ENCODE measurements at regions not wholly inside any gene's neighbourhood (a gene's known extent, or its start where the extent isn't known, plus 50 kb on each side); places are given as distances from the start of the nearest gene placed in this dataset.

GRCh38 chr11:103546236-103546635, 437.0 kb downstream of the DYNC2H1 start:
- ChIA-PET POLR2A (ENCODE audit: unreplicated experiment) (no interaction called here), CTCF (no interaction called here)
- no peak overlapping the region for H2AFZ ChIP-seq
- H3K36me3 ChIP-seq (ENCODE audit: low read depth), result no peaks in the 10 kb centered on the region
- no peaks in the 10 kb centered on the region for H3F3A ChIP-seq (ENCODE audit: insufficient read depth, low read depth)
- H3K27me3 ChIP-seq (ENCODE audit: insufficient read depth, low read depth), result no peaks in the 10 kb centered on the region
- H4K20me1 ChIP-seq (ENCODE audit: insufficient read depth), result no peaks in the 10 kb centered on the region
- no TSS peak for BruUV-seq (replicated peaks)
- TF ChIP-seq EZH2 (IDR thresholded peaks at IDR 0.05; ENCODE audit: low read depth) (no peak), CTCF (conservative IDR thresholded peaks at IDR 0.05) (no peak)
- no peak overlapping the region for H3K27ac ChIP-seq
- no peaks in the 10 kb centered on the region for H3K9me2 ChIP-seq (ENCODE audit: insufficient read depth)
- intact Hi-C loops (cut with micrococcal nuclease; ENCODE audit: unreplicated experiment), result no loop called here
- DNase-seq, result no peak
- no peak overlapping the region for H3K4me2 ChIP-seq
- no peaks in the 10 kb centered on the region for H3K79me2 ChIP-seq (ENCODE audit: low read depth)
- no peak overlapping the region for H3K4me3 ChIP-seq
- no peaks in the 10 kb centered on the region; the same call in 1 of the 2 replicates for H3K9me3 ChIP-seq (ENCODE audit: insufficient read depth, low read depth)
- H3K4me1 ChIP-seq (replicated peaks; ENCODE audit: insufficient read depth), result no peaks in the 10 kb centered on the region

GRCh38 chr11:103547024-103547423, 437.8 kb downstream of the DYNC2H1 start:
- Histone ChIP-seq H3K36me3 (ENCODE audit: low read depth) (no peaks in the 10 kb centered on the region), H3F3A (ENCODE audit: insufficient read depth, low read depth) (no peaks in the 10 kb centered on the region), H3K4me2 (no peak overlapping the region), H3K9me2 (ENCODE audit: insufficient read depth) (no peaks in the 10 kb centered on the region), H3K9me3 (ENCODE audit: insufficient read depth, low read depth) (no peaks in the 10 kb centered on the region), H3K27me3 (ENCODE audit: insufficient read depth, low read depth) (no peaks in the 10 kb centered on the region), H3K4me1 (replicated peaks; ENCODE audit: insufficient read depth) (no peaks in the 10 kb centered on the region), H3K79me2 (ENCODE audit: low read depth) (no peaks in the 10 kb centered on the region), H4K20me1 (ENCODE audit: insufficient read depth) (no peaks in the 10 kb centered on the region), H3K27ac (no peak overlapping the region), H2AFZ (no peak overlapping the region), H3K4me3 (no peak overlapping the region)
- no peak for TF ChIP-seq EZH2 (IDR thresholded peaks at IDR 0.05; ENCODE audit: low read depth)
- CTCF ChIA-PET, result no interaction called here
- no peak for DNase-seq
- POLR2A ChIA-PET (ENCODE audit: unreplicated experiment), result no interaction called here
- intact Hi-C loops (cut with micrococcal nuclease; ENCODE audit: unreplicated experiment), result no loop called here
- BruUV-seq (replicated peaks), result no TSS peak

- H2AFZ ChIP-seq, result no peak overlapping the region
- intact Hi-C loops (cut with micrococcal nuclease; ENCODE audit: unreplicated experiment), result no loop called here
- H3K79me2 ChIP-seq (ENCODE audit: low read depth), result no peaks in the 10 kb centered on the region
- H3K4me2 ChIP-seq, result no peak overlapping the region
- H3K27me3 ChIP-seq (ENCODE audit: insufficient read depth, low read depth), result no peaks in the 10 kb centered on the region
- CTCF ChIA-PET, result no interaction called here
- H3K36me3 ChIP-seq (ENCODE audit: low read depth), result no peaks in the 10 kb centered on the region
- TF ChIP-seq EZH2 (IDR thresholded peaks at IDR 0.05; ENCODE audit: low read depth) (no peak), CTCF (conservative IDR thresholded peaks at IDR 0.05) (no peak)
- no peak for DNase-seq
- no peak overlapping the region for H3K4me3 ChIP-seq
- no peaks in the 10 kb centered on the region for H3K4me1 ChIP-seq (replicated peaks; ENCODE audit: insufficient read depth)
- no peak overlapping the region for H3K27ac ChIP-seq
- POLR2A ChIA-PET (ENCODE audit: unreplicated experiment), result no interaction called here
- no TSS peak for BruUV-seq (replicated peaks)
- no peaks in the 10 kb centered on the region for H3K9me2 ChIP-seq (ENCODE audit: insufficient read depth)
- H3F3A ChIP-seq (ENCODE audit: insufficient read depth, low read depth), result no peaks in the 10 kb centered on the region
- H4K20me1 ChIP-seq (ENCODE audit: insufficient read depth), result no peaks in the 10 kb centered on the region
- H3K9me3 ChIP-seq (ENCODE audit: insufficient read depth, low read depth), result no peaks in the 10 kb centered on the region
Observed at GRCh38 chr11:103547691-103548090, 438.5 kb downstream of the DYNC2H1 start.

GRCh38 chr11:103548838-103549237, 439.6 kb downstream of the DYNC2H1 start:
- no TSS peak for BruUV-seq (replicated peaks)
- Histone ChIP-seq H3K27me3 (ENCODE audit: insufficient read depth, low read depth) (no peaks in the 10 kb centered on the region), H3K9me2 (ENCODE audit: insufficient read depth) (no peaks in the 10 kb centered on the region), H3K27ac (no peak overlapping the region), H3K9me3 (ENCODE audit: insufficient read depth, low read depth) (no peaks in the 10 kb centered on the region), H3K79me2 (ENCODE audit: low read depth) (no peaks in the 10 kb centered on the region), H2AFZ (no peak overlapping the region; the same call in 1 of the 2 replicates), H3K4me1 (replicated peaks; ENCODE audit: insufficient read depth) (no peaks in the 10 kb centered on the region), H3K4me2 (no peak overlapping the region), H4K20me1 (ENCODE audit: insufficient read depth) (no peaks in the 10 kb centered on the region), H3K36me3 (ENCODE audit: low read depth) (no peaks in the 10 kb centered on the region), H3F3A (ENCODE audit: insufficient read depth, low read depth) (no peaks in the 10 kb centered on the region), H3K4me3 (no peak overlapping the region)
- CTCF ChIA-PET, result no interaction called here
- TF ChIP-seq EZH2 (IDR thresholded peaks at IDR 0.05; ENCODE audit: low read depth) (no peak), CTCF (conservative IDR thresholded peaks at IDR 0.05) (no peak)
- POLR2A ChIA-PET (ENCODE audit: unreplicated experiment), result no interaction called here
- DNase-seq, result no peak
- intact Hi-C loops (cut with micrococcal nuclease; ENCODE audit: unreplicated experiment), result no loop called here

All from PC-9 (cell line).